Activated T-helper 9 cell treated with anti-CD3 and anti-CD28 coated beads, Interleukin-2, amount 50 U/mL, for 16 hours (primary cell): ENCODE measurements at regions not wholly inside any gene's neighbourhood (a gene's known extent, or its start where the extent isn't known, plus 50 kb on each side); places are given as distances from the start of the nearest gene placed in this dataset.

Experiments used
- DNase-seq: peaks from one replicate; pipeline ENCODE4 v3.0.0-alpha.2; 2020; ENCODE audit warnings: low read depth

DNA sequence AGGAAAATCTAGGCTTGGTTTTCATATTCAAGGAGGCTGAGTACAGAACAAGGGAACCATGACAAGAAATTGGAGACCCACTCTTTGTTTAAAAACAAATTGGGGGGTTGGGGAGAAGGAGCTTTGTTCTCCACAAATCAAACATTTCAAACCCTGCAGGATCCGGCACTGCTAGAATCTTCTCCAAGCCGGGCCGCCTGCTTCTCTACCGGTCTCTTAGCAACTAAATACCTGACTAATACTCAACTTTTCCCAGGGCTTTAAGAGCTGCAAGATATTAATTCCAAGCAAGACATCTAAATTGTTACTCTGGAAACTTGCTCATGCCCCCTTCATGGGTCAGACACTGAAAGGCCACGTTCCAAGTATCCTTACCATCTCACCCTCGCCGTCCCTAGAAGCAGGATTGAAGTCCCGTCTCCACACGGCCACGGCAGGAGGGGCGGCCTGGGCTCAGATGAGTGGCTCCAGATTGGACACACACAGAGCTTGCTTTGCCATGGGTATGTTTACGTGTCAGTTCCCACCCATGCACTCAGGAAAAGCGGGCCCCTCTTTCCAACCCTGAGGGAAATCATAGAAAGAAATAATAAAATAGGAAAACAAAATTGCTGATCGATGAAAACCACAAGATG lies 126.4 kb upstream of the CDH4 start:
- DNase-seq = no peak

DNA sequence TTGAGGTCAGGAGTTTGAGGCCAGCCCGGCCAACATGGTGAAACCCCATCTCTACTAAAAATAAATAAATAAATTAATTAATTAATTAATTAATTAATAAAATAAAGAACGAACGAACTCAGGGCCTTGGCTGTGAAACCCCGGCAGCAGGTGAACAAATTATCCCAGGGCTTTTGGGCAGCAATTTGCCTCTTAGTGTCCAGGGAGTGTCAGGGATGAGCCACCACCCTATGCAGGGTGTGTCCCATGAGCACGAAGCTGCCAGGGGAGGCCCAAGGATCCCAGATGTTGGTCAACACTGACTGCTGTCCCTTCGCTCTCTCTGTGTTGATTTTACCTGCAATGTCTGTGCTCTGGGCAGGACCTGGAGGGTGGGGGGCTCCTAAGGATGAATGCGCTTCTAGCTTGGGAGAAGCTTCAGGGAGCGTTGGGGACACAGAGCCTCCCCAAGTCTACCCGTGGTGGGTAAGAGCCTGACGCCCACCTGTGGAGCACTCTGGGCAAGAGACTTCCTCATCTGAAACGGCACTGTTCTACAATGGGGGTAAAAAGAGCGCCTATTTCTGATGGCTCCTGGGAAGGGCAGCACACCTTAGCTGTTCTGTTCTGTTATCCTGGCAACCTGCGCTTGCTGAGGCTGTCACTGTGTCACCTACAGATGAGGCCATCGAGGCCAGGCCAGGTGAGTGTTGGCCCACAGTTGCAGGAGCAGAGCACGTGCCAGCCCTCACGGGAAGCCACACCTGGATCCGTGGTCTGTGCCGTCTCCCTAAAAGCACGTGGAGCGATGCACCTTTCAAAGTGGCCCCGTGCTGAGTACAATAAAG lies 125.5 kb upstream of the CDH4 start:
- DNase-seq = no peak

DNA sequence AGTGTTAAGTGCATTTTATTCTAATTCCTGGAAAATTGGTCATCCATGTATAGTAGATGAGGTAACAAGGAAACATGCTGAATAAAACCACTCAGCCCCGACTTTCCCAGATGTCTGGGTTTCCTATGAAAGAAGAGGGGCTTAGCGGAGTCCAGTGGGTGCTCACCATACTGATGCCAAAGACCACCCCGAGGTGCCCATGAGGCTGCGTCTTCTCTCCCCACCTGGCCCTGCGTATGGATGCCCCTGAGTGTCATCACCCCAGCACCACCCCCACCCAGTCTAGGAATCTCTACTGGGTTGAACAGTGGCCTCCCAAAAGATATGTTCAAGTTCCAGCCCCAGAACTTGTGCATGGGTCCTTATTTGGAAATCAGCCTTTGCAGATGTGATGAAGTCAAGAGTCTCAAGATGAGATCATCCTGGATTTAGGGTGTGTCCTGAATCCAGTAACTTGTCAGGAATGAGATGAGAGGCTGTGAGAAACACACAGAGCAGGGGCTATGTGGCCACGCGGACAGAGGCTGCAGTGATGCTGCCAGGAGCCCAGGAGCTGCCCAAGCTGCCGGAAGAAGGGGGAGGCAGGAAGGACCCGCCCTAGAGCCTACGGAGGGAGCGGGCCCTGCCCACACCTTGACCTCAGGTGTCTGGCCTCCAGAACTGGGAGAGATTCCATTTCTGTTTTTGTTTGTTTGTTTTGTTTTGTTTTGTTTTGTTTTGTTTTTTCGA lies 124.6 kb upstream of the CDH4 start:
- DNase-seq = no peak

GRCh38 chr20:61128701-61129269 lies 123.3 kb upstream of the CDH4 start:
- DNase-seq = no peak

DNA sequence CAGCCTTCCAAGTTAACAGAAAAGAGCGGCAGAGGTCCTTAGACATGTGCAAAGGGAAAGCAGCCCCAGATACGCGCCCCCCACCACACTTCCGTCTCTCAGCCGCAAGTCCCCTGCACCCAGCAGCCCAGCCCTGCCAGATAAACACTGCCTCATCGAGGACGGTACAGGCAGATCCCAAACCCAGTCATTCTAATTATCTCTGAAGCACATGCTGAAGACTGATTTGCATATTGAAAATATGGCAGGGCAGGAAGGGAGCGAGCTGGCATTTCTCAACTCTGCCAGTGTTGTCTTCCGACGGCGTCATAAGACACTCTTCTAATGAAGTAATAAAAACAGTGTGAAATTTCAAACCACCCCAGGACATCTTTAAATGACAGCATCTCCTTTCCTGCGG lies 122.8 kb upstream of the CDH4 start:
- DNase-seq = no peak

GRCh38 chr20:61130156-61130555 lies 121.9 kb upstream of the CDH4 start:
- DNase-seq = no peak

GRCh38 chr20:61131944-61132343 lies 120.1 kb upstream of the CDH4 start:
- no peak for DNase-seq

DNA sequence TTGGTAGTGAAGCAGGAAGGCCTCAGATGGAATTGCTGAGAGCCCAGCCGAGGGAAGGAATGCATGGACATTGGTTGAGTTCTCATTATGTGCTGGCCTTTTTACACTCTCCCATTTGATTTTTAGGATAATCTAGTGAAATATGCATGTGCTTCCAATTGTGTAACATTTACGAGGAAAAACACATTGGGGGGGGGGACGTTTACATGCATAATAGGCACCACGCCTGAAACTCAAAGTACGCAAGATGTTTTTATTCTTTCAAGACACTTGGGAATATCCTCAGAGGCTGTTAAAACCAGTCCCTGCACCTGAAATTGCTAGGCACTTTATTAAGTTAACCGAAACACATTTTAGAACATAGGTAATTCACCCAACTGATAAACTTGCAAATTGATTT lies 118.5 kb upstream of the CDH4 start:
- DNase-seq = no peak

- DNase-seq = no peak
These were observed 117.6 kb upstream of the CDH4 start for GRCh38 chr20:61134296-61135030.

DNA sequence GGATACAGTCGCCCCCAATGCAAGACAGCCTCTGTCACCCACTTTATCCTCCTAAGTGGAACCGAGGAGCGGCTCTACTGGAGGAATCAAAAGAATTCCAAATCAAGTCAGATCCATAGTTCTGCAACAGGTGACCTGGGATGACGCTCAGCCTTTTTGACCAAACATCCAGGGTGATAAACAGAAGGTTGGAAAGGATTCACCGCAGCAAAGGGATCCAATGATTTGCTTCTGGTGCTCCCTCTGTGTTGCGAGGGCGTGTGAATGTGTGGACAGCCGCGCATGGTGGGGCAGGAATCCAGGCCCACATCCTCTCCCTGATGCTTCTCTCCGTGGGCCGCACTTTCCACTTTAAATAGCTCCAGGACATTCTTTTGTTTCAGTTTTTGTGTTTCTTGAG lies 116.8 kb upstream of the CDH4 start:
- DNase-seq = no peak

GRCh38 chr20:61135968-61136367 lies 116.1 kb upstream of the CDH4 start:
- no peak for DNase-seq

DNA sequence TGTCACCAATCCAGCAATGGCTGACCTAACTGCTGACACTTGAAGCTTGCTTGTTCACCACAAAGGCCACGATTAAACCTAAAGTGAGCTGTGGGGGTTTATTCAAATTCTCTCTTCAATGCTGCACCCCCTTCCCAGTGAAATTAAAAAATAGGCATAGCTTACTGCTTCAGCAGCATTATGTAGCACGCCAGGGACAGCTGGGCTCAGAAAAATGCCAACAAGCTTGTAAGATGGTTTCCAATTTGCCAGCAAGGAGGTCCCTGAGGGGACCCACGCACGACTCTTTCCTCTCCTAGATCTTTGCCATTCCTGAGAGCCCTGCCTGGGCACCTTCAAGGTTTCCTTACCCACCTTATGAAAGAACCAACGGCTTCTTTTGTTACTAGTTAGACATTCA lies 113.5 kb upstream of the CDH4 start:
- no peak for DNase-seq

GRCh38 chr20:61139031-61139430 lies 113.0 kb upstream of the CDH4 start:
- no peak for DNase-seq

GRCh38 chr20:61140576-61140975 lies 111.5 kb upstream of the CDH4 start:
- DNase-seq = no peak

DNA sequence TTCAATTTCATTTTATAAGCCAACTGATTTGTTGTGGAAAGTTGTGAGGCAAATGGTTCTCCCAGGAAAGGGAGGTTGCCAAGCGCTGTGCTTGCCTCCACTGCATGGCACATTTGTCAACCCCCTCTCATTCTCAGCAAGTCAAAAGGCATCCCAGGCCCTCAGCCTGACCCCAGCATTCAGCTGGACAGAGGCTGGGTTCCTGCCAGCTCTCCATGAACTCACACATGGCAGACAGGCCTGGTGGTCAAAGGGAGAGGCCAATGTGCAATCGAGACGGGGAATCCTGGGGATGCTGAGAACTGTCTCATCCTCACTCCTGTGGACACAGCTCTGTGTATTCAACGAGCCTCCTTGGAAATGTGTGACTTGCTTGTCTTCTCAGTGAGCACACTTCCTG lies 106.0 kb upstream of the CDH4 start:
- no peak for DNase-seq

- no peak for DNase-seq
These were observed 102.4 kb upstream of the CDH4 start for GRCh38 chr20:61149636-61150035.

GRCh38 chr20:61157301-61157700 lies 94.8 kb upstream of the CDH4 start:
- DNase-seq = no peak

DNA sequence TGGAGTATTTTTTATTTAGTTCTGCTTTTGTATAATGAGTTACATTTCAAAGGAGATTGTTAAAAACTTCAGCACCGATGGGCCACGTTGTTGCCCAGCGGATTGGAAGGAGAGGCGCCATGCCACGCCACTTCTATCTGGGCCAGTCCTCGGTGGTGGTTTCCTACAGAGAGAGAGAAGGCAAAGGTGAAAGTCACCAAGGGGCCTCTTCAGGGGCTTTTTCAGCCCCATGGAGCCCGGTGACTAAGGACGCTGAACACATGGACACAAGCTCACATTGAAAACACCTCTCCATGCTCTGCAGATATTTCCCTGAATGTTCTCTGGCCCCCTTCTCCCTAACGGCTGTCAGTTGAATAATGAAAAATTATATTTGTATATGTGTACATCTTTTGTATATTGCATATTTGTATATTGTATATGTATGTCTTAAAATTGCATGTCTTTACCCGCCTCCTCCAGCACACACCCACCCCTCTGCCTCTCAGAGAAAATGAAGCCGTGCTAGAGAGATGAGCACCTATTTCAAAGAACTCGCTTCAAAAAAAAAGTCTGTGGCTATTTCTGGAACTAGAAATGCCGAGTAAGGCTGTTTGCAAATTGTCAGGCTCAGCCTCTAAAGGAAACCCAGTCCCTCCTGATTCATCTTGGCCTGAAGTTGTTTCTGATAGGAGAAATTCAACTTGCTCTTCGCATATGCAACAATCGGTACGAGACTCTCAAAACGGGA lies 91.9 kb upstream of the CDH4 start:
- DNase-seq = no peak

DNA sequence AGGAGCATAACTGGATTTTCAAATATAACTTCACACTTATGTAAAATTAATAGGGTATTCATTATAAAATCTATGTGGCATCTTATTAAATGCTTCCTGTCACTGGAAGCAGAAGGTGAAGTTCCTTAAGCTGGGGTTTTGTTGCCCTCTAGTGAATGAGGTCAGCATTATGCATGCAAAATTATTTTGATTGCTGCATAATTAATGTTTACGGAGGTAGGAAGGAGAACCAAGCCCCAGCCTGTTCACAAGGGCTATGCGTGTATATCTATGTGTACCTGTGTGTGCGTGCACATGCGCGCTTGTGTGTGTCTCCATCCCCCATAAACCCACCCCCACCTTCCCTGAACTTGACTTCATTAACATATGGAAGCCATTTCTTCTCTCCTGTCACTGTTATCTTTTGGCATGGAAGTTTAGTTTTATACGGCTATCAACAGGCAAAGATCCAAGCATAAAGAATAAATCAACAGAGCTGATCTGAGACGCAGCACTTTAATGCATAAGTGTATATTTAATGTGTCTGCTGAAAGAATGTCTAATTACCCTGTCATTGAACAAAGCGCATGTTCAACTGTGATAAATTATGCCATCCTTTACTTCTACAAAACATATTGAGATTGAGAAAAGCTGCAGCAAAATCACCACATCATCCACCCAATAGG lies 90.2 kb upstream of the CDH4 start:
- no peak for DNase-seq

DNA sequence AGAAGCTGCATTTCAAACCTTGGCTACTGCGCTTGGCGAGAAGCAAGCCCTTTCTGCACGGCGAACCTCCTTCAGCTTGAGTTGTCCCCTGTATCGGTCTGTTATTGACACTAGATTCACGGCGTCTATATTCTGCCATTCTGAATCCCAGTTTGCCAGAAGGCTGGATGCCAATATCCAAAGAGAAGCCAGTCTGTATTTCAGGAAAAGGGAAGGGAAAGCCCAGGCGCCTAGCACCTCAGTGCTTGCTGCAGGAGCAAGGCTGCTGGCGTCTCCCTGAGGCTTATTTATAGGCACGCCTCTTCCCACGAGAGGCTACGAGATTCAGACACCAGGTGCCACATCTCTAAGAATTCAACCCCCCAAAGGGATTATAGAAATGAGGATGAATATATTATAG lies 89.6 kb upstream of the CDH4 start:
- no peak for DNase-seq

DNA sequence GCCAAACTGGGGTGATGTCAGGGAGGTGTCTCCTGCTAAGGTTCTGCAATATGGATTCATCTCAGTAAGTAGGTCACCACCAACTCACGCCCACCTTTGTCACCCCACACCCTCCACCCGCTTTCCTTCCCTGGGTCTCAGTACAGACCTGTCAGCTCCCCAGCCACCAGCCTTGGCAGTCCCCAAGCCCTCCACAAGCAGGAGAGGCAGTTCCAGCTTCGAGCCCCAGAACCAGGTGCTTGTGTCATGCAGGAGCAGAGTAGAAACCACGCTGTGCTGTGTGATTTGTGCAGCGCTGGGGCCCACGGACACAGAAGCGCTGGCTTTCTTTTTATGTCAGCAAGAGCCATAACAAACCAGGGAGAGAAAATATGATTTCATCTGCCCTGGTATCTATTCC lies 89.0 kb upstream of the CDH4 start:
- DNase-seq = no peak
